ENCODE measurements at regions not wholly inside any gene's neighbourhood (a gene's known extent, or its start where the extent isn't known, plus 50 kb on each side); places are given as distances from the start of the nearest gene placed in this dataset.

DNA sequence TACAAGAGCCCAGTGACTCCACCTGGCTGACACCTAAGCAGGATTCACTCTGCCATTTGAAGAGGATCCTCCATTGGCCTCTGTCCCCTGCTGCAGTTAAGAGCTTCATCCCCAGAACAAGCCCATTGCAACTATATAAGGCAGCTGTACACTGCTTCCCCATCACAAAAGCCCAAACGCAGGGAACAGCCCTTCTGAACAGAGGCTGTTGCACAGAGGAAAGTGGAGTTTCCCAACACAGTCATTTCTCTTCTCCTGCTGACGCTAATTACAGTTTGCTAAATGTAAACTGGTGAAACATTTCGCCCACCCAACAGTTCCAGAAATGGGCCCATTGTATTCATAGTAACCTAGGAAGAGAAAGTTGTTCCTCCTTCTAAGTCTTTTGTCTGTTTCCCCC, 455.8 kb upstream of the DAB1 start:
- H3K27ac ChIP-seq (ENCODE audit: low read length) = no peak overlapping the region
- no peak overlapping the region for H3K4me3 ChIP-seq (ENCODE audit: low read length)
- no peak overlapping the region for H3K9ac ChIP-seq (ENCODE audit: low read length)
- no peaks in the 10 kb centered on the region for H3K27me3 ChIP-seq (ENCODE audit: control insufficient read depth, insufficient read depth, low read length)
- H3K9me3 ChIP-seq (ENCODE audit: control insufficient read depth, low read depth, low read length) = no peaks in the 10 kb centered on the region
- no peaks in the 10 kb centered on the region for H3K36me3 ChIP-seq (ENCODE audit: control insufficient read depth, low read depth, low read length)
- no peaks in the 10 kb centered on the region for H3K4me1 ChIP-seq (ENCODE audit: control insufficient read depth, low read depth, low read length)

DNA sequence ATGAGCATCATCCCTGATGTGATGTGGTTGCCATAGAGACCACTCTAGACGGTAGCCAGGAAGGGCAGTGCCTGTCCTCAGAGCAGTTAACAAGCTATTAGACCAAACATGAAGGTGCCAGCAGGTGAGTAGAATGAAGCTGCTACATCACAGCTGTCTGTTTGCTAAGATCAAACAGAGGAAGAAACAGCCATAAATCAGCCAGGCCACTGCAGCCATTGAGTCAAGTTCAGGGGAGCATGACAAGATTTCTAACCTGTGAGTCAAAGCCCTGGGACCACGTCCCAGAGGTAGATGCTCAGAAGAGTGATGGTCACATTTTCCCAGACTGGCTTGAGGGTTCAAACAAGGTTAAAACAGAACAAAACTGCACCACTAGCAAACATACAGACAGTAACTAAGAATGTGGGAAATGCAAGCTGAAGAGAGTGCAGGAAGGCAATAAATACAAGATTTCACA, 450.6 kb upstream of the DAB1 start:
- Histone ChIP-seq H3K4me3 (ENCODE audit: low read length) (no peak overlapping the region), H3K27me3 (ENCODE audit: control insufficient read depth, insufficient read depth, low read length) (no peaks in the 10 kb centered on the region), H3K9ac (ENCODE audit: low read length) (no peak overlapping the region), H3K4me1 (ENCODE audit: control insufficient read depth, low read depth, low read length) (no peaks in the 10 kb centered on the region), H3K27ac (ENCODE audit: low read length) (no peak overlapping the region), H3K36me3 (ENCODE audit: control insufficient read depth, low read depth, low read length) (no peaks in the 10 kb centered on the region), H3K9me3 (ENCODE audit: control insufficient read depth, low read depth, low read length) (no peaks in the 10 kb centered on the region)

DNA sequence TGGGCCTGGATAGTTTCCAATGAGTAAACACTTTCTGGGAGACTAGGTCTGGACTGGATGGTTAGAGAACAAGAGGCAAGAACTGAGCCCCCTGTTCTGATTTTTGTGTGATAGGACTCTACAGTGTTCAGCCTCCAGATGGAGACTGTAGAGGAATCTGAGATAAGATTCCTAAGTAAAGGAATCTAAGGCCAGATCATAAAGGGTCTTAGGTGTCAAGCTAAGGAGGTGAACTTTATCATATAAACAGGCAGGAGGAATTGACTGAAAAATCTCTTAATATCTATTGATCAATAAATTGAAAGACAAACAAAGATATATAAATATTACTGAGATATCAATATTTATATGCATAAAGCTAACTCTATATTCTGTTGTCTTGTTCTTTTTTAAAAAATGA, 449.1 kb upstream of the DAB1 start:
- H3K9ac ChIP-seq (ENCODE audit: low read length) = no peak overlapping the region
- no peaks in the 10 kb centered on the region for H3K27me3 ChIP-seq (ENCODE audit: control insufficient read depth, insufficient read depth, low read length)
- H3K9me3 ChIP-seq (ENCODE audit: control insufficient read depth, low read depth, low read length) = no peaks in the 10 kb centered on the region
- no peak overlapping the region for H3K27ac ChIP-seq (ENCODE audit: low read length)
- no peaks in the 10 kb centered on the region for H3K36me3 ChIP-seq (ENCODE audit: control insufficient read depth, low read depth, low read length)
- H3K4me3 ChIP-seq (ENCODE audit: low read length) = no peak overlapping the region
- H3K4me1 ChIP-seq (ENCODE audit: control insufficient read depth, low read depth, low read length) = no peaks in the 10 kb centered on the region

DNA sequence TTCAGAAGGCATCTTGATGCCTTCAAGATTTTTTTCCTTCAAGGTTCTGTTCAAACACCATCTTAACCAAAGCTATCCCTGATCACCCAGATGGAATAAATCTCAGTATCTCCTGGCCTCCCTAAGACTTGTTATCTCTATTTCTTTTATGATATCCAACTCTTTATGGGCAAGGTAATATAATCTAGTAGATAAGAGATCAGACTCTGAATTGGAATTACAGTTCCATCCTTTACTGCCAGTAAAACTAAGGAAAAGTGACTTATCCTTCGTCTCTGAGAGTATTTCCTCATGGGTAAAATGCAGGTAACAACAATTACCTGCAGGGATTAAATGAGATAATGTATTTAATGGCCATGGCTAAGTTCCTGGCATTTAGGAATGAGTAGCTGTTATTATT, 445.0 kb upstream of the DAB1 start:
- Histone ChIP-seq H3K27me3 (ENCODE audit: control insufficient read depth, insufficient read depth, low read length) (no peaks in the 10 kb centered on the region), H3K4me3 (ENCODE audit: low read length) (no peak overlapping the region), H3K27ac (ENCODE audit: low read length) (no peak overlapping the region), H3K4me1 (ENCODE audit: control insufficient read depth, low read depth, low read length) (no peaks in the 10 kb centered on the region), H3K9ac (ENCODE audit: low read length) (no peak overlapping the region), H3K36me3 (ENCODE audit: control insufficient read depth, low read depth, low read length) (no peaks in the 10 kb centered on the region), H3K9me3 (ENCODE audit: control insufficient read depth, low read depth, low read length) (no peaks in the 10 kb centered on the region)

DNA sequence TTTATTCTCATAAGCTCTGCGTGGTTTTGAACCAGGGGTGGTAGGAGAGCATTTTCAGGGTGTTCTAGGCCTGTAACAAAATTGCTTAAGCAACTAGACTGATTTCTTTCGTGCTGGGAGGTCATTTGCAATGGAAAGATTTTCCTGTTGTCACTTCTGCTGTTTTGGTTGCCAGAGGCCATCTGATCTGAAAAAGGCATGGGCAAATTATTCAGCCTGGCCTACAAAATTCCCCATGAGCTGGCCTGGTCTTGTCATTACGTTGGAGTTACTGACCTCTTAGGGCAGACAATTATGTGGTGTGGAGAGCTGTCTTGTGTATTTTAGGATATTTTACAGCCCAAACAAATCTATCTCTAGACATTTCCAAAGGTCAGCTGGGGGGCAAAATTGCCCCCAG, 444.4 kb upstream of the DAB1 start:
- Histone ChIP-seq H3K27me3 (ENCODE audit: control insufficient read depth, insufficient read depth, low read length) (no peaks in the 10 kb centered on the region), H3K4me3 (ENCODE audit: low read length) (no peak overlapping the region), H3K4me1 (ENCODE audit: control insufficient read depth, low read depth, low read length) (no peaks in the 10 kb centered on the region), H3K9ac (ENCODE audit: low read length) (no peak overlapping the region), H3K9me3 (ENCODE audit: control insufficient read depth, low read depth, low read length) (no peaks in the 10 kb centered on the region), H3K27ac (ENCODE audit: low read length) (no peak overlapping the region), H3K36me3 (ENCODE audit: control insufficient read depth, low read depth, low read length) (no peaks in the 10 kb centered on the region)

DNA sequence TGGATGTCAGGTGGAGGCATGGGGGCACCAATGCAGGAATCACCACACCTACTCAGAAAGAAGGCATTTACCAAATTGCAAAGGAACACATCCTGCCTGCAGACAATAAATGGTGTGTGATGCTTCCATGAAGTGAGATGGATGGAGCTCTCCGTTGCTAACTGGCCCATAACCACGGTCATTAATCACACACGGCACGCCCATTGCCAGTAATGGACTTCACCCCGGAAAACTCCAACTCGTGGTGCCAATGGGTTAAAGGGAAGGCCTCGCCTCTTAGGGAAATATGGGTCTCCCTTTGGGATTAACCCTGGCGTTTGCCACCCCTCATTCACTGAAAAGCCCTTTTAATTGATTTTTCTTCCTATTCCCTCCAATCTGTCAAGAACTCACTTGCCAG, 443.1 kb upstream of the DAB1 start:
- no peaks in the 10 kb centered on the region for H3K4me1 ChIP-seq (ENCODE audit: control insufficient read depth, low read depth, low read length)
- H3K9me3 ChIP-seq (ENCODE audit: control insufficient read depth, low read depth, low read length) = no peaks in the 10 kb centered on the region
- no peak overlapping the region for H3K9ac ChIP-seq (ENCODE audit: low read length)
- no peak overlapping the region for H3K4me3 ChIP-seq (ENCODE audit: low read length)
- no peak overlapping the region for H3K27ac ChIP-seq (ENCODE audit: low read length)
- H3K27me3 ChIP-seq (ENCODE audit: control insufficient read depth, insufficient read depth, low read length) = no peaks in the 10 kb centered on the region
- H3K36me3 ChIP-seq (ENCODE audit: control insufficient read depth, low read depth, low read length) = no peaks in the 10 kb centered on the region

DNA sequence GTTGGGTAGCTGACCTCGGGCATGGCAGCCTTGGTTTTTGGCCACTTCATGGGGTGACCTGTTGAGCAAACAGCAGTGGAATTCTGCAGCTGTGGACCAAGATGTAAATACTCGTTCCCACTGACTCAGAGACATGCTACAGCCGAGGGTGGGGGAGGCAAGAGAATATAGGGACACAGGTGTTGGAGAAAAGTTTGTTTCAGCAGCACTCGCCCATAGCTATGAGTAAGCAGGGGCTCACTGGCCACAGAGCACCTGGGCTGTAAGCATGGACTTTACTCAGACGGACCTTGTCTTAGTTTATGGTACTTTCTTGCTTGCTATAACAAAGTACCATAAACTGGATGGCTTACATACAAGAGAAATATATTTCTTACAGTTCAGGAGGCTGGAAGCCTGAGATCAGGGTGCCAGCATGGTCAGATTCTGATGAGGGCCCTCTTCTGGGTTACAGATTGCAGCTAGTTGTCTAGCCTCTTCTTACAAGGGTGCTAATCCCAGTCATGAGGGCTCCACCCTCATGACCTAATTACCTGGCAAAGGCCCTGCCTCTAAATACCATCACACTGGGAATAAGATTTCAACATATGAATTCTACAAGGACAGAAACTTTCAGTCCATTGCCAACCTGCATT, 437.2 kb upstream of the DAB1 start:
- Histone ChIP-seq H3K9me3 (ENCODE audit: control insufficient read depth, low read depth, low read length) (no peaks in the 10 kb centered on the region), H3K9ac (ENCODE audit: low read length) (no peak overlapping the region), H3K27me3 (ENCODE audit: control insufficient read depth, insufficient read depth, low read length) (no peaks in the 10 kb centered on the region), H3K4me1 (ENCODE audit: control insufficient read depth, low read depth, low read length) (peaks cover 8% of the 10 kb centered on the region), H3K4me3 (ENCODE audit: low read length) (no peak overlapping the region), H3K27ac (ENCODE audit: low read length) (no peak overlapping the region), H3K36me3 (ENCODE audit: control insufficient read depth, low read depth, low read length) (no peaks in the 10 kb centered on the region)

DNA sequence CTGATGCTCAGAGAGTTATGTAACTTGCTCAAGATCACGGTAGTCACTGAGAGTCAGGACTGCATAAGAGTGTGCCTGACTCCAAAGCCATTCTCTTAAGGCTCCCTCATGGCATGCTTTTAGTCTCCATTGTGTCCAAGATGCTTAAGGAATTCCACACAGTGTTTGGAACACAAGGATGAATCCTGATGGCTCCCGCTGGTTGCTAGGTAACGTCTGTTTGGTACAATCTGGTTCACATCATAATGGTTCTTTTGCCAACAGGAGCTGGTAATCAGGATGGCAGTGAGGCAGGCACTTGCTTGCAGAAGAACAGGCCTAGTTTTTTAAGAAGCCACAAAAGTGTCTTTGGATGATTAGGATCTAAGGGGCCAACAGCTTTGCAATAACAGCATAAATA, 436.5 kb upstream of the DAB1 start:
- Histone ChIP-seq H3K36me3 (ENCODE audit: control insufficient read depth, low read depth, low read length) (no peaks in the 10 kb centered on the region), H3K4me3 (ENCODE audit: low read length) (no peak overlapping the region), H3K4me1 (ENCODE audit: control insufficient read depth, low read depth, low read length) (peaks cover 8% of the 10 kb centered on the region), H3K27ac (ENCODE audit: low read length) (no peak overlapping the region), H3K9ac (ENCODE audit: low read length) (no peak overlapping the region), H3K27me3 (ENCODE audit: control insufficient read depth, insufficient read depth, low read length) (no peaks in the 10 kb centered on the region), H3K9me3 (ENCODE audit: control insufficient read depth, low read depth, low read length) (no peaks in the 10 kb centered on the region)

DNA sequence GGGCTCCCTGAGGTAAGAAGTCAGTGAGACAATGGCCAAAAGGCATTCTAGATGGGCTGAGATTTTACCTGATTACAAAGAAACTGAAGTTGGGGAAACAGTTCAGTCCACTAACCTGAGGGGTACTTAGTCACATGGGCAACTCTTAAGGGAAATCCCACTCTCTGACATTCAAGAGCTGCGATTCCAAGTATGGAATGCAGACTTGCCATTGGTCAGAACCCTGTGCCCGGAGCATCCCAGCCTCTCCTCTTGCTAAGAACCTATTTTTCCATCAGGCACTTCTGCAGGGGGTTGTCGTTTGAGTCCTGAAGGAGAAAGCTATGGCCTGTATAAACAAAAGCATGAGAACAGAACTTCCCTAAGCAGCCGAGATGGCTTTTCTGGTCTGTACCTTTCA, 434.9 kb upstream of the DAB1 start:
- H3K4me3 ChIP-seq (ENCODE audit: low read length) = no peak overlapping the region
- H3K27me3 ChIP-seq (ENCODE audit: control insufficient read depth, insufficient read depth, low read length) = no peaks in the 10 kb centered on the region
- no peaks in the 10 kb centered on the region for H3K9me3 ChIP-seq (ENCODE audit: control insufficient read depth, low read depth, low read length)
- no peak overlapping the region for H3K27ac ChIP-seq (ENCODE audit: low read length)
- no peaks in the 10 kb centered on the region for H3K36me3 ChIP-seq (ENCODE audit: control insufficient read depth, low read depth, low read length)
- H3K4me1 ChIP-seq (ENCODE audit: control insufficient read depth, low read depth, low read length) = peaks cover 8% of the 10 kb centered on the region
- no peak overlapping the region for H3K9ac ChIP-seq (ENCODE audit: low read length)

DNA sequence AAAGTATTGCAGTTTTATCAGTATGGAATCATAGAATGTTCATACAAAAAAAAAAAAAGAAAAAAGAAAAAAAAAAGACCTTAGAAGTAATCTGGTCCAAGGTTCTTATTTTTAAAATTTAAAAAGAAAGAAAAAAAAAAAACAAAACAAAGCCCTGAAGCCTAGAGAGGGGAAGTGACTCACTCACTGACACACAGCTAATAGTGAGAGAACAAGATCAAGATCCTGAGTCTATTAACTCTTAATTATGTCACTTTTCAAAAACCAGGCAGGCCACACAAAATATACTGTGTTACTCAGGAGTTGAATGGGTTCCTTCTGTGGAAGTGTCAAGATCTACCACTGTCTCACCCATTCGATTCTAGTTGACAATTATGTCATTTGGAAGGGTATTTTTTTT, 433.9 kb upstream of the DAB1 start:
- H3K36me3 ChIP-seq (ENCODE audit: control insufficient read depth, low read depth, low read length) = no peaks in the 10 kb centered on the region
- no peaks in the 10 kb centered on the region for H3K9me3 ChIP-seq (ENCODE audit: control insufficient read depth, low read depth, low read length)
- no peak overlapping the region for H3K9ac ChIP-seq (ENCODE audit: low read length)
- H3K4me3 ChIP-seq (ENCODE audit: low read length) = no peak overlapping the region
- H3K27me3 ChIP-seq (ENCODE audit: control insufficient read depth, insufficient read depth, low read length) = no peaks in the 10 kb centered on the region
- no peak overlapping the region for H3K27ac ChIP-seq (ENCODE audit: low read length)
- H3K4me1 ChIP-seq (ENCODE audit: control insufficient read depth, low read depth, low read length) = peaks cover 8% of the 10 kb centered on the region

DNA sequence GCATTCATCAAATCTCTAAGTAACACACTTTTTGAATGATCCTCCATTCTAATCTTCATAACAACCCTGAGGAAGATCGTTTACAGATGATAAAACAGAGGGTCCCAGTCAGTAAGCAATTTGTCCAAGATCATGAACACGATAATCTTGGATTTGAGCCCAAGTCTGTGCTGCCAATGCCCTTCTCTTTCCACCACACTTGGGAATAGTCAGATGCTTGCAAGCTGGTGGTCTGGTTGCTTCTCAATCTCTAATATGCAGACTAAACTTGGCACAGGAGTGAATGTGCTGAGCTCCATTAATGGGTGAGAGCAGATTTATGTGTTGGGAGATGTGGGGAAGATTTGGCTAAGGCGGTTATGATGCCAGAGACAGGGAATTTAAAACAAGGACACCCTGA, 430.6 kb upstream of the DAB1 start:
- H3K4me3 ChIP-seq (ENCODE audit: low read length) = no peak overlapping the region
- no peaks in the 10 kb centered on the region for H3K9me3 ChIP-seq (ENCODE audit: control insufficient read depth, low read depth, low read length)
- H3K27me3 ChIP-seq (ENCODE audit: control insufficient read depth, insufficient read depth, low read length) = no peaks in the 10 kb centered on the region
- peaks cover 8% of the 10 kb centered on the region for H3K4me1 ChIP-seq (ENCODE audit: control insufficient read depth, low read depth, low read length)
- H3K9ac ChIP-seq (ENCODE audit: low read length) = no peak overlapping the region
- no peaks in the 10 kb centered on the region for H3K36me3 ChIP-seq (ENCODE audit: control insufficient read depth, low read depth, low read length)
- no peak overlapping the region for H3K27ac ChIP-seq (ENCODE audit: low read length)

DNA sequence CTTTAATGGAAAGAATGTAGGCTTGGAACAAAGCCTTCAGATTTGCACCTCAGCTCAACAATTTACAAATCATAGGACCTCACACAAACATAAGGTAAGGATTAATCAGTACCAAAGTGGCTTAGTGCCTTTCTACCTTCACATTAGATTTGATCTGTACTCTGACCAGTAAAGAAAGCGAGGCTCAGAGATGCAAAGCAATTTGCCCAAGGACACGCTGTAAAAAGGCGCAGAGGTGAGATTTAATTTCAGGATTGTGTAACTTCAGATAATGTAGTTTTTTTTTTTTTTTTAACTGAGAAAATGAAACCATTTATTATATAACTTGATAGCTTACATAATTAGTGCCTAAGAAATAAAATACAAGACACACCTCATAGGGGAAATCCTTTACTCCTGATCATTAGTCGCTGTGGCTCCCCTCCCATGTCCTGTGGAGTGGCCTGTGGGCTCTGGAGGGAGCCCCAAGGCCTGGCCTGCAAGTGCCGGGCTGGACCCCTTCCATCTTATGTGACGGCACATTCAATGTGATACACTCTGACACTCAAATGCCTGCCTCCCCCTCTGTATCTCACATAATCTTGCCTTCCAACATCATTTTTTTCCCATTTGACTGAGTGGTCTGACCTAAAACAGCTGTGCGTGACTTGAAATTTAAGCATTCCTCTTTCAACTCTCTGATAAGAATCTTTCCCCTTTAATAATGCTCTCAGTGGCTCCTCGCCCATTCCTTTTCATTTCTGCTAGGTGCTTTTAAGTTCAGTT, 426.5 kb upstream of the DAB1 start:
- Histone ChIP-seq H3K36me3 (ENCODE audit: control insufficient read depth, low read depth, low read length) (no peaks in the 10 kb centered on the region), H3K4me1 (ENCODE audit: control insufficient read depth, low read depth, low read length) (no peaks in the 10 kb centered on the region), H3K27ac (ENCODE audit: low read length) (no peak overlapping the region), H3K27me3 (ENCODE audit: control insufficient read depth, insufficient read depth, low read length) (no peaks in the 10 kb centered on the region), H3K9ac (ENCODE audit: low read length) (no peak overlapping the region), H3K9me3 (ENCODE audit: control insufficient read depth, low read depth, low read length) (no peaks in the 10 kb centered on the region), H3K4me3 (ENCODE audit: low read length) (no peak overlapping the region)
